K562 (cell line): ENCODE measurements at regions not wholly inside any gene's neighbourhood (a gene's known extent, or its start where the extent isn't known, plus 50 kb on each side); places are given as distances from the start of the nearest gene placed in this dataset.

ENCODE experiments used
- ATAC-seq: fragments of 200-7000 bp; cut with Tn5 transposase; 3 replicates; pipeline ENCODE4 v1.9.1; 2020; ENCODE audit warnings: moderate library complexity
- BruUV-seq: library from RNA; stranded (reverse); fragments of 400-500 nt; replicated peaks from 2 replicates; lab custom pipeline; 2021; lab: Mats Ljungman, UMichigan
- CTCF ChIA-PET: fragments of 300-600 bp; formaldehyde crosslinking; extraction: SDS; loops from one replicate; lab custom pipeline; 2021; ENCODE audit warnings: low intra/inter-chr PET ratio; lab: Yijun Ruan, JAX
- POLR2A ChIA-PET: fragments of 300-600, 350-650 bp; sonication (Branson Sonifier 250); formaldehyde crosslinking; extraction: SDS; loops from one replicate; lab custom pipeline; 2021; ENCODE audit warnings: antibody characterized with exemption, inconsistent platforms; lab: Yijun Ruan, JAX
- DNase-seq, 4 experiments: peaks; one replicate each; pipeline versions ENCODE4 v3.0.0 to v3.0.0-alpha.2; 2011 to 2018; ENCODE audit warnings: low spot score in 3 of 4, mixed read lengths in 3 of 4; ENCODE audit errors: extremely low read depth in 1 of 4
- FAIRE-seq: peaks from 2 replicates; lab custom pipeline; 2011; peaks lifted over from hg19 to GRCh38; lab: Jason Lieb, UNC
- H2AFZ ChIP-seq: 2 replicates; pipeline ENCODE4 v1.6.0; 2011; ENCODE audit warnings: low read depth, low read length, control low read depth, inconsistent platforms
- H3K27ac ChIP-seq: fragments of 200-600 bp; 3 replicates; pipeline ENCODE4 v1.8.0; 2011; ENCODE audit warnings: low read depth, mild to moderate bottlenecking, control low read depth, inconsistent platforms, low read length, moderate library complexity, mixed read lengths; ENCODE audit errors: extremely low read depth
- H3K27me3 ChIP-seq, 2 experiments: fragments of 300-600 bp in 1 of 2; 2 replicates in 1 of 2; 3 replicates in 1 of 2; pipeline versions ENCODE4 v1.6.0 to v1.8.0; 2011; ENCODE audit warnings: inconsistent platforms in 2 of 2, low read length in 2 of 2, mild to moderate bottlenecking in 1 of 2, mixed read lengths in 1 of 2, moderate library complexity in 1 of 2; ENCODE audit not compliant: control insufficient read depth in 2 of 2, insufficient read depth in 2 of 2
- H3K36me3 ChIP-seq: fragments of 300-600 bp; 3 replicates; pipeline ENCODE4 v1.8.0; 2011; ENCODE audit warnings: mild to moderate bottlenecking, low read length, inconsistent platforms; ENCODE audit not compliant: control insufficient read depth, insufficient read depth
- H3K4me1 ChIP-seq, 2 experiments: fragments of 200-600 bp in 1 of 2; replicated peaks in 1 of 2; 2 replicates in 1 of 2; 3 replicates in 1 of 2; pipeline versions ENCODE4 v1.5.1 to v1.8.0; 2011; ENCODE audit warnings: inconsistent platforms in 2 of 2, low read length in 2 of 2, mild to moderate bottlenecking in 1 of 2, mixed read lengths in 1 of 2, moderate library complexity in 1 of 2; ENCODE audit not compliant: control insufficient read depth in 2 of 2, insufficient read depth in 2 of 2
- H3K4me2 ChIP-seq: 2 replicates; pipeline ENCODE4 v1.6.1; 2011; ENCODE audit warnings: low read length, control low read depth, inconsistent platforms, mixed read lengths; ENCODE audit not compliant: insufficient read depth
- H3K4me3 ChIP-seq: fragments of 200-600 bp; sonication (generic), shearing (Covaris generic); 2 replicates; pipeline ENCODE4 v1.5.1; 2016; ENCODE audit warnings: control low read depth, inconsistent platforms
- H3K79me2 ChIP-seq: fragments of 200-600 bp; 3 replicates; pipeline ENCODE4 v1.8.0; 2011; ENCODE audit warnings: low read length, inconsistent platforms; ENCODE audit not compliant: control insufficient read depth, insufficient read depth
- H3K9ac ChIP-seq, 2 experiments: 2 replicates each; pipeline versions ENCODE4 v1.6.0 to v1.6.1; 2011; ENCODE audit warnings: low read depth in 2 of 2, low read length in 2 of 2, control low read depth in 1 of 2, inconsistent platforms in 1 of 2, mild to moderate bottlenecking in 1 of 2, mixed read lengths in 1 of 2; ENCODE audit not compliant: insufficient read depth in 1 of 2
- H3K9me1 ChIP-seq: one replicate; pipeline ENCODE4 v1.6.0; 2011; ENCODE audit warnings: inconsistent platforms, mild to moderate bottlenecking, low read length, moderate library complexity; ENCODE audit not compliant: control insufficient read depth, insufficient read depth
- H3K9me3 ChIP-seq: replicated peaks from 2 replicates; pipeline ENCODE4 v1.5.1; 2011; ENCODE audit warnings: low read depth, low read length, inconsistent platforms; ENCODE audit not compliant: control insufficient read depth, insufficient read depth
- H4K20me1 ChIP-seq: replicated peaks from 2 replicates; pipeline ENCODE4 v1.6.1; 2011; ENCODE audit warnings: low read length, inconsistent platforms, mixed read lengths; ENCODE audit not compliant: control insufficient read depth, insufficient read depth
- ARID3A ChIP-seq: IDR thresholded peaks from 2 replicates; pipeline ENCODE4 v1.6.1; 2012; ENCODE audit warnings: low read depth, low read length, improper control_type of control experiment, borderline replicate concordance
- ASH1L ChIP-seq: fragments of 450-650 bp; IDR thresholded peaks from 2 replicates; pipeline ENCODE4 v1.6.1; 2018; ENCODE audit warnings: borderline replicate concordance, mild to moderate bottlenecking, low read depth; ENCODE audit not compliant: partially characterized antibody
- BRD9 ChIP-seq: fragments of 450-650 bp; IDR thresholded peaks from 2 replicates; pipeline ENCODE4 v1.6.1; 2018; ENCODE audit warnings: low read depth; ENCODE audit not compliant: partially characterized antibody
- ILF3 ChIP-seq: fragments of 450-650 bp; IDR thresholded peaks from 2 replicates; pipeline ENCODE4 v1.6.1; 2018; ENCODE audit warnings: antibody characterized with exemption, mild to moderate bottlenecking, moderate library complexity, borderline replicate concordance
- MLLT1 ChIP-seq, 2 experiments: fragments of 450-650 bp; IDR thresholded peaks; 2 replicates each; pipeline ENCODE4 v1.6.1; 2016
- ZBTB34 ChIP-seq: fragments of 250-450 bp; sonication (Bioruptor Pico); IDR thresholded peaks from 2 replicates; pipeline ENCODE4 v1.8.0; 2021; ENCODE audit warnings: mild to moderate bottlenecking, moderate library complexity
- WGBS: fragments of 100-300 bp; shearing (Covaris generic); methylation state at CpG from one replicate; pipeline ENCODE4 v1.1.6; 2016; ENCODE audit warnings: low coverage, mixed read lengths; ENCODE audit not compliant: insufficient coverage; ENCODE audit errors: missing lambda C conversion rate; 5-methylcytosine and 5-hydroxymethylcytosine counted together
- in situ Hi-C: fragments of 300-500 bp; cut with MboI; formaldehyde crosslinking; loops from 4 replicates; pipeline ENCODE4 v1.15.0; 2018; ENCODE audit warnings: inconsistent platforms, mixed read lengths
- intact Hi-C: fragments of 100-400 bp; cut with micrococcal nuclease; formaldehyde crosslinking; loops from 2 replicates; pipeline ENCODE4 v1.14.2; 2022

GRCh38 chrX:112577146-112577545 is 102.6 kb downstream of the LHFPL1 start:
- Histone ChIP-seq H3K27ac (no peak overlapping the region), H3K9me1 (no peaks in the 10 kb centered on the region), H3K4me1 (no peaks in the 10 kb centered on the region), H3K27me3 (no peaks in the 10 kb centered on the region), H2AFZ (no peak overlapping the region), H3K4me3 (no peak overlapping the region), H3K36me3 (no peaks in the 10 kb centered on the region), H4K20me1 (no peaks in the 10 kb centered on the region), H3K4me2 (no peak overlapping the region), H3K9me3 (no peaks in the 10 kb centered on the region), H3K79me2 (no peaks in the 10 kb centered on the region), H3K9ac (no peak overlapping the region)
- in situ Hi-C loops = no loop called here
- intact Hi-C loops = no loop called here
- CTCF ChIA-PET = no interaction called here
- ATAC-seq = no peak
- no peak for DNase-seq
- WGBS = 0% methylated on average over 2 of the region's 2 CpGs
- TF ChIP-seq BRD9 = no peak
- FAIRE-seq = no peak
- POLR2A ChIA-PET = no interaction called here
- no TSS peak for BruUV-seq

GRCh38 chrX:112571388-112571787 is 108.3 kb downstream of the LHFPL1 start:
- 0% methylated on average over 1 of the region's 1 CpG for WGBS
- Histone ChIP-seq H3K9me3 (no peaks in the 10 kb centered on the region), H3K4me2 (no peak overlapping the region), H3K27ac (no peak overlapping the region), H3K9me1 (no peaks in the 10 kb centered on the region), H2AFZ (no peak overlapping the region), H4K20me1 (no peaks in the 10 kb centered on the region), H3K4me1 (no peaks in the 10 kb centered on the region), H3K36me3 (no peaks in the 10 kb centered on the region), H3K4me3 (no peak overlapping the region), H3K9ac (no peak overlapping the region), H3K79me2 (no peaks in the 10 kb centered on the region), H3K27me3 (no peaks in the 10 kb centered on the region)
- FAIRE-seq = no peak
- no peak for DNase-seq
- TF ChIP-seq MLLT1 (IDR thresholded peaks at IDR 0.05) (no peak), ZBTB34 (CRISPR knock-in tag) (no peak), ASH1L (no peak), ILF3 (no peak), ARID3A (no peak)
- BruUV-seq = no TSS peak
- POLR2A ChIA-PET = no interaction called here
- ATAC-seq = no peak
- in situ Hi-C loops (no loop called here), intact Hi-C loops (no loop called here)
- CTCF ChIA-PET = no interaction called here
